ENCODE measurements at regions not wholly inside any gene's neighbourhood (a gene's known extent, or its start where the extent isn't known, plus 50 kb on each side); places are given as distances from the start of the nearest gene placed in this dataset.
A peak's percentile ranks its signal among the peaks of the same experiment; 100 is the strongest.

DNA sequence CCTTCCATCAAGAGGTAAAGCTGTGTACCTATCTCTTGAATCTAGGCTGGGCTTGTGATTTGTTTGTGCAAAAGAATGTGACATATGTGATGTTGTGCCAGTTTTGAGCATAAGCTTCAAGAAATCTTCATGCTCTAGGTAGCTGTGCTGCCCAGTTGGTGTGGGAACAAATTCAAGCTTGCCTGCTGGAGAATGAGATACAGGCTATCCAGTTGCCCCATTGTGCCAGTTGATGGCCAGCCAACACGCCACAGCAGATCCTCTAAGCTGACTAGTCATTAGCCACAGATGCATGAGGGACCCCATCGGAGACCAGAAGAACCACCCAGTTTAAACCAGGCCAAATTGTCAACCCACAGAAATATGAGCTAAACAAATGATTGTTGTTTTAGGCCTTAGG lies 180.5 kb upstream of the MPHOSPH6 start:
- DNase-seq (ENCODE audit: low spot score in 2 of 2), result no peak
- TF ChIP-seq, protein P1, sequence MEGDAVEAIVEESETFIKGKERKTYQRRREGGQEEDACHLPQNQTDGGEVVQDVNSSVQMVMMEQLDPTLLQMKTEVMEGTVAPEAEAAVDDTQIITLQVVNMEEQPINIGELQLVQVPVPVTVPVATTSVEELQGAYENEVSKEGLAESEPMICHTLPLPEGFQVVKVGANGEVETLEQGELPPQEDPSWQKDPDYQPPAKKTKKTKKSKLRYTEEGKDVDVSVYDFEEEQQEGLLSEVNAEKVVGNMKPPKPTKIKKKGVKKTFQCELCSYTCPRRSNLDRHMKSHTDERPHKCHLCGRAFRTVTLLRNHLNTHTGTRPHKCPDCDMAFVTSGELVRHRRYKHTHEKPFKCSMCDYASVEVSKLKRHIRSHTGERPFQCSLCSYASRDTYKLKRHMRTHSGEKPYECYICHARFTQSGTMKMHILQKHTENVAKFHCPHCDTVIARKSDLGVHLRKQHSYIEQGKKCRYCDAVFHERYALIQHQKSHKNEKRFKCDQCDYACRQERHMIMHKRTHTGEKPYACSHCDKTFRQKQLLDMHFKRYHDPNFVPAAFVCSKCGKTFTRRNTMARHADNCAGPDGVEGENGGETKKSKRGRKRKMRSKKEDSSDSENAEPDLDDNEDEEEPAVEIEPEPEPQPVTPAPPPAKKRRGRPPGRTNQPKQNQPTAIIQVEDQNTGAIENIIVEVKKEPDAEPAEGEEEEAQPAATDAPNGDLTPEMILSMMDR (IDR thresholded peaks at IDR 0.05), result no peak
- TF ChIP-seq POLR2A (IDR thresholded peaks at IDR 0.05), result no peak
- no peak overlapping the region for H3K4me3 ChIP-seq (ENCODE audit: low read depth, poor library complexity, severe bottlenecking)
- intact Hi-C loops (cut with DNase I; ENCODE audit: low total_unique reads), result no loop called here
- WGBS, 2 donors, result 56 to 100% methylated on average over 2 of the region's 2 CpGs

DNA sequence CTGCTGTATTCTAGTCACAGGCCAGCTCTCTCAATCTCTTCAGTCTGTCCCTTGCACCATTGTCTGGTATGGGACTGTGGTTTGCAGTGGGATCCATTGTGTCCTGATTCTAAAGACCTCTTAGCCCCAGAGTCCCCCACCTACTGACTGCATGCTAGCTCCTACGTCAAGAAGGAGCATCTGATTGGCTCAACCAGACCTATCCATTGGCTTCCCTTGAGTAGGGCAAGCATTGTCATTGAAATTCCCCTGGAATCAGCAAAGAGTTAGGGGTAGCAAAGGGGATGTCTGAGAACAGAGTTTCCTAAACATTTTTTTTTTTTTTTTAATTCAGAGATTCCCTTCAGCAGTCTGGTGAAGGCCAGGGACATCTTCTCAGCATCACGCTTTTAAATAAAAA lies 175.3 kb upstream of the MPHOSPH6 start:
- DNase-seq (ENCODE audit: low spot score in 2 of 2), result no peak
- intact Hi-C loops (cut with DNase I; ENCODE audit: low total_unique reads), result no loop called here
- TF ChIP-seq POLR2A (IDR thresholded peaks at IDR 0.05), result no peak
- TF ChIP-seq, protein P1 (IDR thresholded peaks at IDR 0.05), result no peak
- H3K4me3 ChIP-seq (ENCODE audit: low read depth, poor library complexity, severe bottlenecking), result no peak overlapping the region
- WGBS, 2 donors, result 79 to 87% methylated on average over 2 of the region's 2 CpGs

DNA sequence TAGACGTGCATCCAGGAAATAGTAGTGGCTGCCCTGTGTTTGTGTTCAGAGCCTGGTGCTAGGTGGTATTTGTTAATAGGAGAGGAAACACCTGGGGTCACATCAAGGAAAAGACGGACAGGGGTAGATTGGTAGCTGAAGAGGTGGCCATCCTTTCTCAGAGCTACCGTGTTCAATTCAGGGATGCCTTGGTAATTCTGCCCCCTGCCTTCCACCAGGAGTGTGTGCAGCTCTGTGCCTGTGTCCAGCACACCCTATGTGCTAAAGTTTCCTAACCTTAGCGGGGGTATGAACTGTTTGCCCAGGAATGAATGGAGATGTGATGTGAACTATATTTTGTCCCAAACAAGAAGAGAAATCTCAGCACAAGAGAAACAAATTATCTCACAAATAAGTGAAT lies 174.1 kb upstream of the MPHOSPH6 start:
- no peak for DNase-seq (ENCODE audit: low spot score in 2 of 2)
- intact Hi-C loops (cut with DNase I; ENCODE audit: low total_unique reads), result no loop called here
- no peak overlapping the region for H3K4me3 ChIP-seq (ENCODE audit: low read depth, poor library complexity, severe bottlenecking)
- TF ChIP-seq, protein P1 (IDR thresholded peaks at IDR 0.05), result no peak
- TF ChIP-seq POLR2A (IDR thresholded peaks at IDR 0.05), result no peak
- 41 to 52% methylated on average over 4 of the region's 4 CpGs for WGBS, 2 donors

DNA sequence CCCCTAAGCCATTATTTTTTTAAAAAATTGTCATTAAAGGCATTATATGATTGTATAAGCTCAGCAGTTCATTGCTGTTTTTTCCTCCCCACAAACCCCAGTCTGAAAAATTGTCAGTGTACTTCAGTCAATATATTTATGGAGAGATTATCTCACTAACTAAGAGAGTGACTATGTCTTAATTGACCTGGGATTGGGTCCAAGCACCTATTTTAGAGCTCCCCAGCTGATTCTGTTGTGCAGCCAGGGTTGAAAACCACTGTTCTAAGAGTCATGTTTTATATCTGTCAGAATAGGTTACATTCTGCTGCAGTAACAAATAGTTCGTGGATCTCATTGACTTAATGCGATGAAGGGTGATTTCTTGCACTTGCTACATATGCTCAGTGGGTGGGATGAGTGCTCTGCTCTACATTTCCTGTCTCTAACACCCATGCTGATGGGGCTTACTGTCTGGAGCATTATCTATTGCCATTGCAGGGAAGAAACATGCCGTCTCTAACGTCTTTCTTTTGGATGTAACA lies 171.2 kb upstream of the MPHOSPH6 start:
- DNase-seq (ENCODE audit: low spot score in 2 of 2), result peak in 1 of 2 donors; percentile 13
- 80 to 98% methylated on average over 4 of the region's 4 CpGs for WGBS, 2 donors
- intact Hi-C loops (cut with DNase I; ENCODE audit: low total_unique reads), result no loop called here
- H3K4me3 ChIP-seq (ENCODE audit: low read depth, poor library complexity, severe bottlenecking), result no peak overlapping the region
- TF ChIP-seq, protein P1 (IDR thresholded peaks at IDR 0.05), result no peak
- TF ChIP-seq POLR2A (IDR thresholded peaks at IDR 0.05), result no peak

DNA sequence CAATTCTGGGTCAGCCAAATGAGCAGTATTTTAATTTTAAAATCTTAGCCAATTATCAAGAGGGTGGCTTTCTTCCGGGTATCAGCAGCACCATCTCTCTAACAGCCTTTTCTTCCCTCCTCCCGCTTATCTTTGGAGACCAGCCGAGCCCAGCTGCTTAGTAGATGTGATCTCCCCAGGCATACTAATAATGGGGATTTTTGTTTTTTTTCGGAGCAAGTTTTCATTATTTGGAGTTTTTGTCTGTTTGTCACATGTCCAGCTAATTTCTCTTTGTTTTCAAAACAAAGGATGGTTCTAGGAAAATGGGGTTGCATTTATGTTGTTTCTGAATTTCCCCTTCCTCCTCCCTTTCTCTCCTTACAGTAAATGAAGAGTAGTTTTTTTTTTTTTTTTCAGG lies 170.5 kb upstream of the MPHOSPH6 start:
- 71 to 74% methylated on average over 4 of the region's 4 CpGs for WGBS, 2 donors
- intact Hi-C loops (cut with DNase I; ENCODE audit: low total_unique reads), result no loop called here
- H3K4me3 ChIP-seq (ENCODE audit: low read depth, poor library complexity, severe bottlenecking), result no peak overlapping the region
- TF ChIP-seq, protein P1 (IDR thresholded peaks at IDR 0.05), result no peak
- DNase-seq (ENCODE audit: low spot score in 2 of 2), result no peak

DNA sequence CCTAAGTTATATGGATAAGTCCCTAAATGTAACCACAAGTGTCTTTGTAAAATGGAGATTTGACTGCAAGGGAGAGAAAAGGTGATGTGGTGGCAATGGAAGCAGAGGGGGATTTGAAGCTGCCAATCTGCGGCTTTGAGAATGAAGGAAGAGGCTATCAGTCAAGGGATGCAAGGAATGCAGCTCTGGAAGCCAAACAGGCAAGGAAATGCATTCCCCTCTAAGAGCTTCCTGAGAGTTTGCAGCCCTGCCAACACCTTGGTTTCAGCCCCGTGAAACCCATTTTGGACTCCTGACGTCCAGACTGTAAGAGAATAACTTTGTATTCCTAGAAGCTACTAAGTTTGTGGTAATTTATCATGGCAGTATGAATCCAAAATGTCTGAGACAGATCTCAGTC lies 167.3 kb upstream of the MPHOSPH6 start:
- TF ChIP-seq POLR2A (IDR thresholded peaks at IDR 0.05), result no peak
- TF ChIP-seq, protein P1 (IDR thresholded peaks at IDR 0.05), result no peak
- no peak overlapping the region for H3K4me3 ChIP-seq (ENCODE audit: low read depth, poor library complexity, severe bottlenecking)
- intact Hi-C loops (cut with DNase I; ENCODE audit: low total_unique reads), result no loop called here
- WGBS, 2 donors, result 72 to 82% methylated on average over 3 of the region's 3 CpGs
- DNase-seq (ENCODE audit: low spot score in 2 of 2), result no peak

Measured in lower leg skin (tissue), 4 donors.